HepG2 (cell line): ENCODE measurements at regions not wholly inside any gene's neighbourhood (a gene's known extent, or its start where the extent isn't known, plus 50 kb on each side); places are given as distances from the start of the nearest gene placed in this dataset.

Source experiments
- CEBPG ChIP-seq: IDR thresholded peaks from 2 replicates; pipeline ENCODE4 v1.6.1; 2016
- EHMT2 ChIP-seq: fragments of 200-600 bp; sonication (generic); IDR thresholded peaks from 2 replicates; pipeline ENCODE4 v1.7.0; 2017; ENCODE audit warnings: antibody characterized with exemption, low read depth, low read length, borderline replicate concordance
- EP300 ChIP-seq, 3 experiments: sonication (generic) in 1 of 3; formaldehyde crosslinking in 1 of 3; IDR thresholded peaks; 2 replicates each; pipeline versions ENCODE4 v1.5.1 to v1.6.1; 2011 to 2020; ENCODE audit warnings: low read depth in 2 of 3, low read length in 2 of 3, borderline replicate concordance in 1 of 3, improper control_type of control experiment in 1 of 3, mild to moderate bottlenecking in 1 of 3, missing genetic modification reagents in 1 of 3, moderate library complexity in 1 of 3
- NCOA2 ChIP-seq: sonication (generic); formaldehyde crosslinking; IDR thresholded peaks from 2 replicates; pipeline ENCODE4 v1.8.0; 2022; ENCODE audit warnings: inconsistent platforms
- PCBP1 ChIP-seq: fragments of 200-400 bp; formaldehyde crosslinking; IDR thresholded peaks from 2 replicates; pipeline ENCODE4 v1.6.1; 2017; ENCODE audit warnings: mild to moderate bottlenecking, low read depth, low read length, borderline replicate concordance
- POLR2AphosphoS5 ChIP-seq: IDR thresholded peaks from 2 replicates; pipeline ENCODE4 v1.6.1; 2012; ENCODE audit warnings: low read depth, low read length
- RBFOX2 ChIP-seq: fragments of 200-400 bp; formaldehyde crosslinking; IDR thresholded peaks from 2 replicates; pipeline ENCODE4 v1.6.1; 2017; ENCODE audit warnings: low read depth, mild to moderate bottlenecking, low read length
- RCOR2 ChIP-seq: IDR thresholded peaks from 2 replicates; pipeline ENCODE4 v1.6.1; 2016; ENCODE audit warnings: missing biosample characterization, missing genetic modification reagents
- ZNF121 ChIP-seq: sonication (generic); formaldehyde crosslinking; IDR thresholded peaks from 2 replicates; pipeline ENCODE4 v1.5.0; 2020; ENCODE audit warnings: mild to moderate bottlenecking, missing genetic modification reagents
- ZNF430 ChIP-seq: sonication (generic); formaldehyde crosslinking; IDR thresholded peaks from 2 replicates; pipeline ENCODE4 v1.9.0; 2021; ENCODE audit warnings: mild to moderate bottlenecking, missing genetic modification reagents
- TF ChIP-seq, protein P1 (sequence below): sonication (generic); formaldehyde crosslinking; IDR thresholded peaks from 2 replicates; pipeline ENCODE4 v1.5.0; 2020; ENCODE audit warnings: mild to moderate bottlenecking, missing genetic modification reagents, moderate library complexity
- TF ChIP-seq, protein P2 (sequence below), 2 experiments: IDR thresholded peaks; 2 replicates each; pipeline ENCODE4 v1.6.1; 2011 to 2012; ENCODE audit warnings: low read length in 2 of 2, borderline replicate concordance in 1 of 2, low read depth in 1 of 2, mild to moderate bottlenecking in 1 of 2, moderate library complexity in 1 of 2
- TF ChIP-seq, protein P3 (sequence below): sonication (generic); formaldehyde crosslinking; IDR thresholded peaks from 2 replicates; pipeline ENCODE4 v1.4.0; 2020; ENCODE audit warnings: missing genetic modification reagents, borderline replicate concordance

DNA sequence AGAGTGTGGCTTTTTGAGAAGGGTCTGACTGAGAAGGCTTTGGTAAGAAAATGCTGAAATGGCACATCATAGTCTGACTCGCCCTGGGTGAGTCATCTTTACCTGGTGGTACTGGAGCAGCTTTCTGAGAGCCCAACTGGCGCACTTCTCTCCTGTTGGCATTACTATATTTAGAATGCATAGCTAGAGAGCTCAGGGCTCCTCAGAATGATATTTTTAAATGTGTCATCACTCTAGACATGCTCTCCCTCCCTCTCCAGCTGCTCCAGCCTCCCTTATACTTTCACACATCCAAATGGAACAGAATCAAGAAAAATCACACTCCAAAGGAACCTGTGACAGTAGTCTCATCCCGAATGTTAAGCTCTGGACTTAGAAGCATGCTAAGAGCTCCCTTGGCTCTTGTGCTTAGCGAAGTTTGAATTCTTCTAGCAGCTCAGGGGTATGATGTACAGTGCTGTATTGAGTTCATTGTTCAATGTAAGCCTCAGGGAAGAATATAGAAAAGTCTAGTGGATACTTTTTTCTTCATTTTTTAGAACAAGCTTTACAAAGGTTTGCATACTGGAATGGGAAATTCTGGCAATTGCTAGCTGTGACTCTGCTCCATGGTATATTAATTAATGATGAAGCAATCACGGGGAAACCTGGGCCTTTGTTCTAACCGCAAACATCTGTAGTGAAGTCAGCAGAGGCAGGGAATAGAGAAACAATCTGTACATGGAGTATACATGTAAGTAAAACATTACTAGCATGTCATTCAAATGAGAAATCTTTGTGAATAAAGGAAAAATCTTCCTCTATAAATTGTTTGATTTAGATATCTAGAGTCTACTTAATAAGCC, 751.2 kb upstream of the NRXN1 start:
- TF ChIP-seq, protein P1, sequence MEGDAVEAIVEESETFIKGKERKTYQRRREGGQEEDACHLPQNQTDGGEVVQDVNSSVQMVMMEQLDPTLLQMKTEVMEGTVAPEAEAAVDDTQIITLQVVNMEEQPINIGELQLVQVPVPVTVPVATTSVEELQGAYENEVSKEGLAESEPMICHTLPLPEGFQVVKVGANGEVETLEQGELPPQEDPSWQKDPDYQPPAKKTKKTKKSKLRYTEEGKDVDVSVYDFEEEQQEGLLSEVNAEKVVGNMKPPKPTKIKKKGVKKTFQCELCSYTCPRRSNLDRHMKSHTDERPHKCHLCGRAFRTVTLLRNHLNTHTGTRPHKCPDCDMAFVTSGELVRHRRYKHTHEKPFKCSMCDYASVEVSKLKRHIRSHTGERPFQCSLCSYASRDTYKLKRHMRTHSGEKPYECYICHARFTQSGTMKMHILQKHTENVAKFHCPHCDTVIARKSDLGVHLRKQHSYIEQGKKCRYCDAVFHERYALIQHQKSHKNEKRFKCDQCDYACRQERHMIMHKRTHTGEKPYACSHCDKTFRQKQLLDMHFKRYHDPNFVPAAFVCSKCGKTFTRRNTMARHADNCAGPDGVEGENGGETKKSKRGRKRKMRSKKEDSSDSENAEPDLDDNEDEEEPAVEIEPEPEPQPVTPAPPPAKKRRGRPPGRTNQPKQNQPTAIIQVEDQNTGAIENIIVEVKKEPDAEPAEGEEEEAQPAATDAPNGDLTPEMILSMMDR: no peak
- TF ChIP-seq PCBP1 (no peak), RCOR2 (CRISPR knock-in tag) (no peak), EP300 (IDR thresholded peaks at IDR 0.05; ENCODE audit: low read depth in 2 of 2, low read length in 2 of 2) (no peak), EP300 (CRISPR knock-in tag; IDR thresholded peaks at IDR 0.05; ENCODE audit: borderline replicate concordance) (no peak), ZNF430 (CRISPR knock-in tag) (no peak), CEBPG (CRISPR knock-in tag) (no peak), POLR2AphosphoS5 (no peak), EHMT2 (no peak), RBFOX2 (no peak), ZNF121 (CRISPR knock-in tag) (no peak), NCOA2 (CRISPR knock-in tag) (no peak)
- TF ChIP-seq, protein P2, sequence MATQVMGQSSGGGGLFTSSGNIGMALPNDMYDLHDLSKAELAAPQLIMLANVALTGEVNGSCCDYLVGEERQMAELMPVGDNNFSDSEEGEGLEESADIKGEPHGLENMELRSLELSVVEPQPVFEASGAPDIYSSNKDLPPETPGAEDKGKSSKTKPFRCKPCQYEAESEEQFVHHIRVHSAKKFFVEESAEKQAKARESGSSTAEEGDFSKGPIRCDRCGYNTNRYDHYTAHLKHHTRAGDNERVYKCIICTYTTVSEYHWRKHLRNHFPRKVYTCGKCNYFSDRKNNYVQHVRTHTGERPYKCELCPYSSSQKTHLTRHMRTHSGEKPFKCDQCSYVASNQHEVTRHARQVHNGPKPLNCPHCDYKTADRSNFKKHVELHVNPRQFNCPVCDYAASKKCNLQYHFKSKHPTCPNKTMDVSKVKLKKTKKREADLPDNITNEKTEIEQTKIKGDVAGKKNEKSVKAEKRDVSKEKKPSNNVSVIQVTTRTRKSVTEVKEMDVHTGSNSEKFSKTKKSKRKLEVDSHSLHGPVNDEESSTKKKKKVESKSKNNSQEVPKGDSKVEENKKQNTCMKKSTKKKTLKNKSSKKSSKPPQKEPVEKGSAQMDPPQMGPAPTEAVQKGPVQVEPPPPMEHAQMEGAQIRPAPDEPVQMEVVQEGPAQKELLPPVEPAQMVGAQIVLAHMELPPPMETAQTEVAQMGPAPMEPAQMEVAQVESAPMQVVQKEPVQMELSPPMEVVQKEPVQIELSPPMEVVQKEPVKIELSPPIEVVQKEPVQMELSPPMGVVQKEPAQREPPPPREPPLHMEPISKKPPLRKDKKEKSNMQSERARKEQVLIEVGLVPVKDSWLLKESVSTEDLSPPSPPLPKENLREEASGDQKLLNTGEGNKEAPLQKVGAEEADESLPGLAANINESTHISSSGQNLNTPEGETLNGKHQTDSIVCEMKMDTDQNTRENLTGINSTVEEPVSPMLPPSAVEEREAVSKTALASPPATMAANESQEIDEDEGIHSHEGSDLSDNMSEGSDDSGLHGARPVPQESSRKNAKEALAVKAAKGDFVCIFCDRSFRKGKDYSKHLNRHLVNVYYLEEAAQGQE (IDR thresholded peaks at IDR 0.05; ENCODE audit: borderline replicate concordance in 1 of 2, low read depth in 1 of 2, low read length in 2 of 2): no peak
- TF ChIP-seq, protein P3, sequence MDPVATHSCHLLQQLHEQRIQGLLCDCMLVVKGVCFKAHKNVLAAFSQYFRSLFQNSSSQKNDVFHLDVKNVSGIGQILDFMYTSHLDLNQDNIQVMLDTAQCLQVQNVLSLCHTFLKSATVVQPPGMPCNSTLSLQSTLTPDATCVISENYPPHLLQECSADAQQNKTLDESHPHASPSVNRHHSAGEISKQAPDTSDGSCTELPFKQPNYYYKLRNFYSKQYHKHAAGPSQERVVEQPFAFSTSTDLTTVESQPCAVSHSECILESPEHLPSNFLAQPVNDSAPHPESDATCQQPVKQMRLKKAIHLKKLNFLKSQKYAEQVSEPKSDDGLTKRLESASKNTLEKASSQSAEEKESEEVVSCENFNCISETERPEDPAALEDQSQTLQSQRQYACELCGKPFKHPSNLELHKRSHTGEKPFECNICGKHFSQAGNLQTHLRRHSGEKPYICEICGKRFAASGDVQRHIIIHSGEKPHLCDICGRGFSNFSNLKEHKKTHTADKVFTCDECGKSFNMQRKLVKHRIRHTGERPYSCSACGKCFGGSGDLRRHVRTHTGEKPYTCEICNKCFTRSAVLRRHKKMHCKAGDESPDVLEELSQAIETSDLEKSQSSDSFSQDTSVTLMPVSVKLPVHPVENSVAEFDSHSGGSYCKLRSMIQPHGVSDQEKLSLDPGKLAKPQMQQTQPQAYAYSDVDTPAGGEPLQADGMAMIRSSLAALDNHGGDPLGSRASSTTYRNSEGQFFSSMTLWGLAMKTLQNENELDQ (CRISPR knock-in tag): no peak
